Neural cell (in vitro differentiated cells): ENCODE measurements at regions not wholly inside any gene's neighbourhood (a gene's known extent, or its start where the extent isn't known, plus 50 kb on each side); places are given as distances from the start of the nearest gene placed in this dataset.

Experiments used
- H2AFZ ChIP-seq: fragments of 200-600, 300-800 bp; sonication (generic), shearing (Covaris generic); 2 replicates; pipeline ENCODE4 v1.6.0; 2014; ENCODE audit warnings: low read depth, mild to moderate bottlenecking, antibody characterized with exemption, low read length, moderate library complexity
- H3F3A ChIP-seq: fragments of 200-600 bp; shearing (Covaris generic); 2 replicates; pipeline ENCODE4 v1.6.1; 2016; ENCODE audit warnings: mild to moderate bottlenecking, moderate library complexity, mixed read lengths, antibody characterized with exemption, low read length; ENCODE audit not compliant: insufficient read depth, poor library complexity, severe bottlenecking
- H3K27ac ChIP-seq: fragments of 200-600, 300-800 bp; sonication (generic), shearing (Covaris generic); 2 replicates; pipeline ENCODE4 v1.5.1; 2014; ENCODE audit warnings: mild to moderate bottlenecking, low read length, moderate library complexity
- H3K27me3 ChIP-seq: fragments of 300-800, 200-600 bp; sonication (generic), shearing (Covaris generic); 2 replicates; pipeline ENCODE4 v1.6.0; 2014; ENCODE audit warnings: mild to moderate bottlenecking, low read depth, low read length, moderate library complexity; ENCODE audit not compliant: insufficient read depth
- H3K36me3 ChIP-seq: fragments of 300-800, 200-600 bp; sonication (generic), shearing (Covaris generic); 2 replicates; pipeline ENCODE4 v1.5.1; 2014; ENCODE audit warnings: mild to moderate bottlenecking, antibody characterized with exemption, low read length, moderate library complexity; ENCODE audit not compliant: insufficient read depth
- H3K4me2 ChIP-seq: fragments of 300-800, 200-600 bp; sonication (generic), shearing (Covaris generic); 2 replicates; pipeline ENCODE4 v1.6.0; 2014; ENCODE audit warnings: mild to moderate bottlenecking, low read length
- H3K4me3 ChIP-seq: fragments of 300-800, 200-600 bp; sonication (generic), shearing (Covaris generic); 2 replicates; pipeline ENCODE4 v1.5.1; 2014; ENCODE audit warnings: mild to moderate bottlenecking, low read length, moderate library complexity
- H3K79me2 ChIP-seq: fragments of 200-600 bp; shearing (Covaris generic); replicated peaks from 2 replicates; pipeline ENCODE4 v1.6.0; 2014; ENCODE audit warnings: mild to moderate bottlenecking, low read length, moderate library complexity; ENCODE audit not compliant: insufficient read depth
- H3K9ac ChIP-seq: fragments of 300-800, 200-600 bp; sonication (generic), shearing (Covaris generic); 2 replicates; pipeline ENCODE4 v1.6.1; 2016; ENCODE audit warnings: mild to moderate bottlenecking, low read length, mixed read lengths
- H3K9me2 ChIP-seq: fragments of 200-600 bp; shearing (Covaris generic); 2 replicates; pipeline ENCODE4 v1.6.1; 2016; ENCODE audit warnings: mild to moderate bottlenecking, low read length, mixed read lengths; ENCODE audit not compliant: insufficient read depth
- H3K9me3 ChIP-seq: fragments of 200-600, 300-800 bp; sonication (generic), shearing (Covaris generic); 2 replicates; pipeline ENCODE4 v1.6.1; 2016; ENCODE audit warnings: mild to moderate bottlenecking, mixed run types, low read length, moderate library complexity, mixed read lengths
- H4K20me1 ChIP-seq: fragments of 200-600 bp; shearing (Covaris generic); 2 replicates; pipeline ENCODE4 v1.6.1; 2016; ENCODE audit warnings: mild to moderate bottlenecking, mixed run types; ENCODE audit not compliant: insufficient read depth
- EP300 ChIP-seq: fragments of 450-650 bp; conservative IDR thresholded peaks from 2 replicates; pipeline ENCODE4 v1.6.1; 2014; ENCODE audit warnings: antibody characterized with exemption, mild to moderate bottlenecking, moderate library complexity; ENCODE audit not compliant: poor library complexity, severe bottlenecking
- EZH2 ChIP-seq: fragments of 200-600, 300-800 bp; shearing (Covaris generic), sonication (generic); IDR thresholded peaks from 2 replicates; pipeline ENCODE4 v1.6.1; 2014; ENCODE audit warnings: antibody characterized with exemption, low read length, borderline replicate concordance, mild to moderate bottlenecking; ENCODE audit not compliant: insufficient read depth, poor library complexity, severe bottlenecking
- MXI1 ChIP-seq: fragments of 450-650 bp; conservative IDR thresholded peaks from 2 replicates; pipeline ENCODE4 v1.6.1; 2014; ENCODE audit warnings: antibody characterized with exemption, mild to moderate bottlenecking; ENCODE audit not compliant: poor library complexity, severe bottlenecking
- POLR2AphosphoS5 ChIP-seq: IDR thresholded peaks from 2 replicates; pipeline ENCODE4 v1.6.1; 2012
- RAD21 ChIP-seq: fragments of 450-650 bp; conservative IDR thresholded peaks from 2 replicates; pipeline ENCODE4 v1.6.1; 2014; ENCODE audit warnings: antibody characterized with exemption, mild to moderate bottlenecking, moderate library complexity
- REST ChIP-seq: IDR thresholded peaks from 2 replicates; pipeline ENCODE4 v1.6.1; 2012; ENCODE audit warnings: borderline replicate concordance
- SMC3 ChIP-seq: fragments of 450-650 bp; conservative IDR thresholded peaks from 2 replicates; pipeline ENCODE4 v1.6.1; 2014; ENCODE audit warnings: antibody characterized with exemption, mild to moderate bottlenecking, moderate library complexity; ENCODE audit not compliant: poor library complexity
- TAF1 ChIP-seq: IDR thresholded peaks from 2 replicates; pipeline ENCODE4 v1.6.1; 2012; ENCODE audit warnings: low read depth
- TF ChIP-seq, protein P1 (sequence below): fragments of 450-650 bp; IDR thresholded peaks from 2 replicates; pipeline ENCODE4 v1.5.1; 2014; ENCODE audit warnings: antibody characterized with exemption, mild to moderate bottlenecking, moderate library complexity; ENCODE audit not compliant: poor library complexity, severe bottlenecking

DNA sequence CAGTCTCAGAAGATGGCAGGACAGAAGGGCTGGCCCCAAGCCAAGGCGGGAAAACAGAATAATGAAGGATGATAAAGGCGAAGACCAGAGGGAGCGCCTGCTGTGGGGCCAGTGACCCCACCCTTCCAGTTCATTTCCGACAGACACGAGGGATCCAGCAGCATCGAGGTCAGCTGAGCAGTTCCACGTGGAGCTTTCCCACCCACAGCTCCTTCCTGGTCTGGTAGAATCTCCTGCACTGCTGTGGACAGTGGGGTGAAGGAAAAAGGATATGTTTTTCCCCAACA lies 265.9 kb upstream of the VLDLR start:
- Histone ChIP-seq H3F3A (no peaks in the 10 kb centered on the region), H3K27me3 (no peaks in the 10 kb centered on the region), H3K9me2 (no peaks in the 10 kb centered on the region), H2AFZ (no peak overlapping the region), H3K4me2 (no peak overlapping the region), H4K20me1 (no peaks in the 10 kb centered on the region), H3K9me3 (no peaks in the 10 kb centered on the region), H3K27ac (no peak overlapping the region), H3K79me2 (no peaks in the 10 kb centered on the region), H3K9ac (no peak overlapping the region), H3K4me3 (no peak overlapping the region), H3K36me3 (no peaks in the 10 kb centered on the region)
- no peak for TF ChIP-seq EP300
- TF ChIP-seq MXI1, result no peak
- TF ChIP-seq, protein P1, sequence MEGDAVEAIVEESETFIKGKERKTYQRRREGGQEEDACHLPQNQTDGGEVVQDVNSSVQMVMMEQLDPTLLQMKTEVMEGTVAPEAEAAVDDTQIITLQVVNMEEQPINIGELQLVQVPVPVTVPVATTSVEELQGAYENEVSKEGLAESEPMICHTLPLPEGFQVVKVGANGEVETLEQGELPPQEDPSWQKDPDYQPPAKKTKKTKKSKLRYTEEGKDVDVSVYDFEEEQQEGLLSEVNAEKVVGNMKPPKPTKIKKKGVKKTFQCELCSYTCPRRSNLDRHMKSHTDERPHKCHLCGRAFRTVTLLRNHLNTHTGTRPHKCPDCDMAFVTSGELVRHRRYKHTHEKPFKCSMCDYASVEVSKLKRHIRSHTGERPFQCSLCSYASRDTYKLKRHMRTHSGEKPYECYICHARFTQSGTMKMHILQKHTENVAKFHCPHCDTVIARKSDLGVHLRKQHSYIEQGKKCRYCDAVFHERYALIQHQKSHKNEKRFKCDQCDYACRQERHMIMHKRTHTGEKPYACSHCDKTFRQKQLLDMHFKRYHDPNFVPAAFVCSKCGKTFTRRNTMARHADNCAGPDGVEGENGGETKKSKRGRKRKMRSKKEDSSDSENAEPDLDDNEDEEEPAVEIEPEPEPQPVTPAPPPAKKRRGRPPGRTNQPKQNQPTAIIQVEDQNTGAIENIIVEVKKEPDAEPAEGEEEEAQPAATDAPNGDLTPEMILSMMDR, result no peak

DNA sequence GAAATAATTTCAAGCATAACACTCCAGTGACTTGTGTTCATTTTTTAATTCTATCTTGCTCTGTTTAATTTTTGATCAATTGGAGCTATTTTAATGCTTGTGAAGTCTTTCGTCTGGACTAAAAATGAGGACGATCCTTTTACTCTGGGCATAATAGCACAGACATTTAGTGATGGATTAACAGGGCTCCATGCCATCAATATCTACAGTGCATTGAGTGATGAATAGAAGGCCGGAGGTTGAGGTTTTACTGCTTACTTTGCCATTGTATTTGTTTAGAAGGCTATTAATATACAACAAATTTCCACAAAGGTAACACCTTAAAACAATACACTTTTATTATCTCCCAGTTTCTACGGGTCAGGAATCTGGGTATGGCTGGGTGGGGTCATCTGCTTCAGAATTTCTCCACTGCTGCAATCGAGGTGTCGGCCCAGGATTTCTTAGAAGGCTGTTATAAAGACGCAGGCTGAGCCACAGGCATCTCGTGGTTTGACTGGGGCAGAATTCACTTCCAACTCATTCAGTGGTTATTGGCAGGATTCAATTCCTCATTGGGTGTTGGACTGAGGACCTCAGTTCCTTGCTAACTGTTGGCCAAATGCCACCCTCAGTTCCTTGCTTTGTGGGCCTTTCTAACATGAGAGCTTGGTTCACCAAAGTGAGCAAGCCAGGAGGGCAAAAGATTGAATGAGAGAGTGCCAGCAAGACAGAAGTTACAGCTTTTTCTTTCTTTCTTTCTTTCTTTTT lies 265.4 kb upstream of the VLDLR start:
- H3K4me3 ChIP-seq, result no peak overlapping the region
- H3K9me3 ChIP-seq, result no peaks in the 10 kb centered on the region
- H3K79me2 ChIP-seq, result no peaks in the 10 kb centered on the region
- H4K20me1 ChIP-seq, result no peaks in the 10 kb centered on the region
- TF ChIP-seq EZH2, result no peak
- no peak for TF ChIP-seq REST
- TF ChIP-seq, protein P1, result no peak
- TF ChIP-seq TAF1, result no peak
- TF ChIP-seq EP300, result no peak
- no peak for TF ChIP-seq POLR2AphosphoS5
- TF ChIP-seq SMC3, result no peak
- no peak for TF ChIP-seq MXI1
- TF ChIP-seq RAD21, result no peak
- no peaks in the 10 kb centered on the region for H3K36me3 ChIP-seq
- no peak overlapping the region for H3K27ac ChIP-seq
- H3F3A ChIP-seq, result no peaks in the 10 kb centered on the region
- no peak overlapping the region for H2AFZ ChIP-seq
- no peak overlapping the region for H3K9ac ChIP-seq
- H3K27me3 ChIP-seq, result no peaks in the 10 kb centered on the region
- no peak overlapping the region for H3K4me2 ChIP-seq
- no peaks in the 10 kb centered on the region for H3K9me2 ChIP-seq
